PFSK-1 (cell line): ENCODE measurements at regions not wholly inside any gene's neighbourhood (a gene's known extent, or its start where the extent isn't known, plus 50 kb on each side); places are given as distances from the start of the nearest gene placed in this dataset.

Experiments used
- FOXP2 ChIP-seq: optimal IDR thresholded peaks from 2 replicates; pipeline ENCODE3; 2011; ENCODE audit warnings: borderline replicate concordance, control low read depth, inconsistent platforms; ENCODE audit not compliant: insufficient read depth; ENCODE audit errors: extremely low read length, extremely low read depth
- POLR2AphosphoS5 ChIP-seq: IDR thresholded peaks from 2 replicates; pipeline ENCODE4 v1.6.1; 2012; ENCODE audit warnings: low read depth, mild to moderate bottlenecking, control low read depth, low read length, moderate library complexity
- REST ChIP-seq, 2 experiments: IDR thresholded peaks; 2 replicates each; pipeline versions ENCODE4 v1.6.1 to v1.8.0; 2011 to 2012; ENCODE audit warnings: low read depth in 2 of 2, low read length in 2 of 2, control low read depth in 1 of 2, inconsistent platforms in 1 of 2, mild to moderate bottlenecking in 1 of 2, moderate library complexity in 1 of 2; ENCODE audit not compliant: insufficient read depth in 1 of 2
- SIN3A ChIP-seq: IDR thresholded peaks from 2 replicates; pipeline ENCODE4 v1.6.1; 2012; ENCODE audit warnings: mild to moderate bottlenecking, low read length, moderate library complexity, borderline replicate concordance; ENCODE audit not compliant: insufficient read depth
- TAF1 ChIP-seq: IDR thresholded peaks from 2 replicates; pipeline ENCODE4 v1.6.1; 2012; ENCODE audit warnings: low read length, control low read depth, borderline replicate concordance; ENCODE audit not compliant: insufficient read depth

DNA sequence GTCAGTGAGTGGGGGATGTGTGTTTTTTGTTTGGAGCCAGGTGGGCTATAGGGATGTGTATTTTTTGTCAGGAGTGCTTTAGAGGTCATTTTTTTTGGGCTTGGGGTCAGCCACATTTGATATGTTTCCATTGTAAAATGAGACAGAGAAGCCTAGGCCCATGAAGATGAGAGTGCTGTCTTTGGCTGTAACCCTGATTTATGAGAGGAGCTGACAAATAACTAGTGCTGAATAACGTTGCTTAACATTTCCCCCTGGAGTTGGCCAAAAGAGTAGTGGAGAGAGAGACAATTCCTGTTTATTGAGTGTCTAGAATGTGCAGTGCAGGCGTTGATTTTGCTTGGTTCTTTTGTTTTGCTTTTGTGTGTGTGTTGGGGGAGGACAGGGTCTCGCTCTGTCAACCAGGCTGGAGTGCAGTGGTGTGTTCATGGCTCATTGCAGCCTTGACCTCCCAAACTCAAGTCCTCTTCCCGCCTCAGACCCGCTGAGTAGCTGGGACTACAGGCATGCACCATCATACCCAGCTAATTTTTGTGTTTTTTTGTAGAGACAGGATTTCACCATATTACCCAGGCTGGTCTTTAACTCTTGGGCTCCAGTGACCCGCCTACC, 64.7 kb downstream of the S1PR1 start:
- no peak for TF ChIP-seq TAF1
- no peak for TF ChIP-seq POLR2AphosphoS5
- no peak for TF ChIP-seq REST (IDR thresholded peaks at IDR 0.05; ENCODE audit: insufficient read depth in 1 of 2, low read depth in 2 of 2, low read length in 2 of 2)
- no peak for TF ChIP-seq SIN3A
- no peak for TF ChIP-seq FOXP2
